Esophagus squamous epithelium (tissue), 5 donors: ENCODE measurements at regions not wholly inside any gene's neighbourhood (a gene's known extent, or its start where the extent isn't known, plus 50 kb on each side); places are given as distances from the start of the nearest gene placed in this dataset.

Source experiments
- DNase-seq: peaks from one replicate; lab custom pipeline; 2025; lab: John Stamatoyannopoulos, UW
- H3K27ac ChIP-seq, 4 donors: fragments of 200-600 bp; sonication (generic); one replicate each; pipeline ENCODE4 v1.5.1; 2016 to 2019; ENCODE audit warnings: mild to moderate bottlenecking in 1 of 4
- H3K27me3 ChIP-seq, 4 donors: fragments of 200-600 bp; sonication (generic); 1 replicate in 3 of 4; 2 replicates in 1 of 4; pipeline versions ENCODE4 v1.5.1 to v1.6.0; 2017 to 2021; ENCODE audit warnings: antibody characterized with exemption in 1 of 4
- H3K36me3 ChIP-seq, 3 donors: fragments of 200-600 bp; sonication (generic); one replicate each; pipeline ENCODE4 v1.5.1; 2016 to 2019
- H3K4me1 ChIP-seq, 3 donors: fragments of 200-600 bp; sonication (generic); one replicate each; pipeline ENCODE4 v1.5.1; 2017 to 2019
- H3K4me3 ChIP-seq, 4 donors: fragments of 200-600 bp; sonication (generic); 1 replicate in 3 of 4; 2 replicates in 1 of 4; pipeline ENCODE4 v1.5.1; 2016 to 2019; ENCODE audit warnings: mild to moderate bottlenecking in 2 of 4, moderate library complexity in 1 of 4
- H3K9me3 ChIP-seq, 3 donors: fragments of 200-600 bp; sonication (generic); one replicate each; pipeline ENCODE4 v1.5.1; 2016 to 2019
- POLR2A ChIP-seq, 4 donors: fragments of 450-650 bp; IDR thresholded peaks; one replicate each; pipeline ENCODE4 v1.6.1; 2017; ENCODE audit warnings: antibody characterized with exemption in 4 of 4, mild to moderate bottlenecking in 4 of 4, moderate library complexity in 3 of 4
- WGBS, 2 donors: methylation state at CpG; one replicate each; pipeline ENCODE4 v1.1.5; 2018; 5-methylcytosine and 5-hydroxymethylcytosine counted together
- intact Hi-C: fragments of 100-400 bp; cut with DNase I; formaldehyde crosslinking; loops from one replicate; pipeline ENCODE4 v1.15.0; 2022
- TF ChIP-seq, protein P1 (sequence below), 6 experiments: fragments of 450-650 bp in 4 of 6; fragments of 200-600 bp in 2 of 6; sonication (generic) in 2 of 6; IDR thresholded peaks; one replicate each; pipeline ENCODE4 v1.5.1; 2016 to 2019; ENCODE audit warnings: antibody characterized with exemption in 6 of 6, mild to moderate bottlenecking in 4 of 6, moderate library complexity in 4 of 6
- donor health status: DM: yes; HTN: yes; CAD: no.

DNA sequence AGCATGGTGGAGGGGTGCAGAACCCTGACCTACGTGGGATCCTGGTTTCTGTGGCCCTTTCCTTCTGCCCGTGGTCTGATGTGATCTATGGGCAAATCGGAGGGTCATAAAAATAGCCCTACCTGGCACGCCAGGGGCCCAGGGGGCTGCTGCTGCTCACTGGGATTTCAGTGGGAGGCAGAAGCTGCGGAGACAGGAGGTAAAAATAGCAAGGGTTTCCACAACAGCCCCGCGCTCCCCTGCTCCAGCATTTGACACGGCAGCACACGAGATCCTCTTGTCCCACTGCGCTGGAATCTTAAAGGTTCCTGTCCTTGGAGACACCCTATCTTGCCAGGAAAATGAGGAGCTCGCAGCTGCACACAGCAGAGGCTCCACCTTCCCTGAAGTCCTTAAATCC lies 321.2 kb downstream of the CTTN start:
- no peak for DNase-seq
- no peaks in the 10 kb centered on the region for H3K4me1 ChIP-seq
- no peaks in the 10 kb centered on the region for H3K9me3 ChIP-seq
- no peak overlapping the region for H3K27ac ChIP-seq
- WGBS, 2 donors = 60 to 79% methylated on average over 2 to 5 of the region's 11 CpGs
- intact Hi-C loops = no loop called here
- H3K36me3 ChIP-seq = no peaks in the 10 kb centered on the region
- TF ChIP-seq, protein P1, sequence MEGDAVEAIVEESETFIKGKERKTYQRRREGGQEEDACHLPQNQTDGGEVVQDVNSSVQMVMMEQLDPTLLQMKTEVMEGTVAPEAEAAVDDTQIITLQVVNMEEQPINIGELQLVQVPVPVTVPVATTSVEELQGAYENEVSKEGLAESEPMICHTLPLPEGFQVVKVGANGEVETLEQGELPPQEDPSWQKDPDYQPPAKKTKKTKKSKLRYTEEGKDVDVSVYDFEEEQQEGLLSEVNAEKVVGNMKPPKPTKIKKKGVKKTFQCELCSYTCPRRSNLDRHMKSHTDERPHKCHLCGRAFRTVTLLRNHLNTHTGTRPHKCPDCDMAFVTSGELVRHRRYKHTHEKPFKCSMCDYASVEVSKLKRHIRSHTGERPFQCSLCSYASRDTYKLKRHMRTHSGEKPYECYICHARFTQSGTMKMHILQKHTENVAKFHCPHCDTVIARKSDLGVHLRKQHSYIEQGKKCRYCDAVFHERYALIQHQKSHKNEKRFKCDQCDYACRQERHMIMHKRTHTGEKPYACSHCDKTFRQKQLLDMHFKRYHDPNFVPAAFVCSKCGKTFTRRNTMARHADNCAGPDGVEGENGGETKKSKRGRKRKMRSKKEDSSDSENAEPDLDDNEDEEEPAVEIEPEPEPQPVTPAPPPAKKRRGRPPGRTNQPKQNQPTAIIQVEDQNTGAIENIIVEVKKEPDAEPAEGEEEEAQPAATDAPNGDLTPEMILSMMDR (IDR thresholded peaks at IDR 0.05) = no peak
- TF ChIP-seq POLR2A (IDR thresholded peaks at IDR 0.05) = no peak
- H3K4me3 ChIP-seq = no peak overlapping the region
- peaks cover 0 to 33% (median 0%) of the 10 kb centered on the region in 4 donors for H3K27me3 ChIP-seq

DNA sequence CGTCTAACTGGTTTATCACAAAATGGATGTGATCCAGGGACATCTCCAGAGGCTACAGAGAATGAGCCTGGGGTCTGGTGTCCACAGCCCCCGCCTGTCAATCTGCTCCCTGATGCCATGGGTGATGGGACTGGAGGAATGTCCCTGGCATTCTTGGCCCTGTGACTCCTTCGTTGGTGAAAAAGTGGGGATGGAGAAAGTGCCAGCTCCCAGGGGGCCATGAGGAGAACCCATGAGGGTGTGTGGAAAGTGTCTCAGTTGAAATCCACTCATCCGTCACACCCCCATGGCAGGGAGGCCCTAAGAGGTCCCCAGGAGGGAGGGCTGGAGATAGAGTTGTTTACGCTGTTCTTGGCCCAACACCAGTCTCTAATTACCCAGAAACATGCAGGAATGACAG lies 322.0 kb downstream of the CTTN start:
- no peak overlapping the region for H3K27ac ChIP-seq
- no peak for TF ChIP-seq POLR2A (IDR thresholded peaks at IDR 0.05)
- TF ChIP-seq, protein P1 (IDR thresholded peaks at IDR 0.05) = no peak
- intact Hi-C loops = no loop called here
- no peaks in the 10 kb centered on the region for H3K9me3 ChIP-seq
- no peaks in the 10 kb centered on the region for H3K36me3 ChIP-seq
- 70 to 100% methylated on average over 1 to 5 of the region's 5 CpGs for WGBS, 2 donors
- no peak overlapping the region for H3K4me3 ChIP-seq
- no peaks in the 10 kb centered on the region for H3K4me1 ChIP-seq
- DNase-seq = no peak
- H3K27me3 ChIP-seq = peaks cover 0 to 27% (median 0%) of the 10 kb centered on the region in 4 donors

DNA sequence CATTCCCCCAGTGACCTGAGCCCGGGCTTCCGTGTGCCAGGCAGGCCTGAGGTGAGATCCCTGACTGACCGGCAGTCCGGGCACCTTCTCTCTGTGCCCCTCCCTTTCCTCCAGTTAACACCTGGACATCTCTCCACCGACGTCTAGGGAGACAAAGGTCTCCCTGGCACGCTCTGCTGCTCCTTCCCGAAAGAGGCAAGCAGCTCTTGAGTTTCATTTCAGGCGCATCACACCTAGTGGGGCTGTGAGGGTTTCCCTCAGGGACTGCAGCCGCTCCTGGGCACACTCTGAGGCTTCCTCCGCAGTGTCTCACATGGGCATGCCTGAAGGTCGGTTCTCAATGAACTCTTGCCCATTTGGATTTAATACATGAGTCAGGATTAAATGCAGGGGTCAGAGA lies 322.7 kb downstream of the CTTN start:
- Histone ChIP-seq H3K27me3 (peaks cover 0 to 20% (median 0%) of the 10 kb centered on the region in 4 donors), H3K4me3 (no peak overlapping the region), H3K4me1 (no peaks in the 10 kb centered on the region), H3K36me3 (no peaks in the 10 kb centered on the region), H3K9me3 (no peaks in the 10 kb centered on the region), H3K27ac (no peak overlapping the region)
- 73 to 81% methylated on average over 8 to 9 of the region's 12 CpGs for WGBS, 2 donors
- intact Hi-C loops = no loop called here
- no peak for DNase-seq
- TF ChIP-seq, protein P1 (IDR thresholded peaks at IDR 0.05) = no peak
- TF ChIP-seq POLR2A (IDR thresholded peaks at IDR 0.05) = no peak

DNA sequence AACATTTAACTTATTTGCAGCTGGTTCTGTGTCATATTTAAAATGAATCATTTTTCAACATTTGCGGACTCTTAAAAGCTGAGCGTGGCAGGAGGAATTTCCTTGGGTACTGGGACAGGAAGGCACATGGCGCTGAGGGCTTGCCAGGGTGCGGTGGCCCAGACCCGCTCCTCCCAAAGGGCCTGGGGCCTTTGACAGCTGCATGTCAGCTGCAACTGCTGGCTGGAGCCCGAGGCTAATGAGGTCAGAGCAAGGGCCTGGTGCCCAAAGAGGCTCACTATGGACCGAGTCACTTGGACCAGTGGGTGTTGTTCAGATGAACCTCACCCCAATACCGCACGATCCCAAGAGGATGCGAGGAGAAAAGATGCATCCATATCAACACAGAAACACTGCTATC lies 326.9 kb downstream of the CTTN start:
- WGBS, 2 donors = 80 to 83% methylated on average over 7 to 8 of the region's 10 CpGs
- H3K27me3 ChIP-seq = no peaks in the 10 kb centered on the region
- no peak overlapping the region for H3K27ac ChIP-seq
- DNase-seq = no peak
- H3K4me1 ChIP-seq = no peaks in the 10 kb centered on the region
- TF ChIP-seq POLR2A (IDR thresholded peaks at IDR 0.05) = no peak
- TF ChIP-seq, protein P1 (IDR thresholded peaks at IDR 0.05) = no peak
- no peak overlapping the region for H3K4me3 ChIP-seq
- intact Hi-C loops = no loop called here
- no peaks in the 10 kb centered on the region for H3K36me3 ChIP-seq
- no peaks in the 10 kb centered on the region for H3K9me3 ChIP-seq

DNA sequence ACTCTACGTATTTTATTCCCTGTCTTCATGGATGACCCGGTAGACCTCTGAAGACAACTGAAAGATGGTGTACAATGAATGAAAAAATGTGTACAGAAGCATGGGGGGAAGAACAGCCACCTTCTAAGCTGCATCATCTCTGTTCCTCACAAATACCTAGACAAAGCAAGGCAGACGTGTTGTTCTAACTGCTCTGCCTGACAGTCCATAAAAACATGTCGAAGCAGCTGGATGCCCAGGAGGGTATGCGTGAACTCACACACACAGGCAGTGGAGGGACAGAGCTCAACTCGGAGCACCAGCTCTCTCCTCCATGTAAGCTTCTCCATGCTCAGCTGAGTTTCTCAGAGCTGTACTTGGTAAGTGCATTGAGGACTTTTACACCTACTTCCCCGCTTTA lies 327.4 kb downstream of the CTTN start:
- no peaks in the 10 kb centered on the region for H3K4me1 ChIP-seq
- H3K27ac ChIP-seq = no peak overlapping the region
- intact Hi-C loops = no loop called here
- H3K4me3 ChIP-seq = no peak overlapping the region
- no peaks in the 10 kb centered on the region for H3K27me3 ChIP-seq
- DNase-seq = no peak
- H3K9me3 ChIP-seq = no peaks in the 10 kb centered on the region
- 76 to 85% methylated on average over 7 of the region's 7 CpGs for WGBS, 2 donors
- TF ChIP-seq, protein P1 (IDR thresholded peaks at IDR 0.05) = no peak
- TF ChIP-seq POLR2A (IDR thresholded peaks at IDR 0.05) = no peak
- no peaks in the 10 kb centered on the region for H3K36me3 ChIP-seq
